Nephron progenitor cell (in vitro differentiated cells): ENCODE measurements at regions not wholly inside any gene's neighbourhood (a gene's known extent, or its start where the extent isn't known, plus 50 kb on each side); places are given as distances from the start of the nearest gene placed in this dataset.

Source experiments
- DNase-seq: peaks from one replicate; pipeline ENCODE4 v3.0.0; 2021
- H3K27ac Mint-ChIP-seq: 2 replicates; pipeline ENCODE4 v1.8.0; 2021; ENCODE audit warnings: mild to moderate bottlenecking, moderate library complexity, mixed read lengths
- H3K27me3 Mint-ChIP-seq: 2 replicates; pipeline ENCODE4 v1.8.0; 2021; ENCODE audit warnings: mild to moderate bottlenecking, low read depth, mixed read lengths; ENCODE audit not compliant: poor library complexity
- H3K36me3 Mint-ChIP-seq: 2 replicates; pipeline ENCODE4 v1.8.0; 2021; ENCODE audit warnings: low read depth, mixed read lengths
- H3K4me1 Mint-ChIP-seq: 2 replicates; pipeline ENCODE4 v1.8.0; 2021; ENCODE audit warnings: mixed read lengths
- H3K4me3 Mint-ChIP-seq: 2 replicates; pipeline ENCODE4 v1.8.0; 2021; ENCODE audit warnings: mild to moderate bottlenecking, moderate library complexity, mixed read lengths
- H3K9me3 Mint-ChIP-seq: 2 replicates; pipeline ENCODE4 v1.8.0; 2021; ENCODE audit warnings: mild to moderate bottlenecking, moderate library complexity, mixed read lengths
- TF ChIP-seq, protein P1 (sequence below): fragments of 200-600 bp; sonication (generic); IDR thresholded peaks from 2 replicates; pipeline ENCODE4 v1.5.0; 2021; ENCODE audit warnings: antibody characterized with exemption

DNA sequence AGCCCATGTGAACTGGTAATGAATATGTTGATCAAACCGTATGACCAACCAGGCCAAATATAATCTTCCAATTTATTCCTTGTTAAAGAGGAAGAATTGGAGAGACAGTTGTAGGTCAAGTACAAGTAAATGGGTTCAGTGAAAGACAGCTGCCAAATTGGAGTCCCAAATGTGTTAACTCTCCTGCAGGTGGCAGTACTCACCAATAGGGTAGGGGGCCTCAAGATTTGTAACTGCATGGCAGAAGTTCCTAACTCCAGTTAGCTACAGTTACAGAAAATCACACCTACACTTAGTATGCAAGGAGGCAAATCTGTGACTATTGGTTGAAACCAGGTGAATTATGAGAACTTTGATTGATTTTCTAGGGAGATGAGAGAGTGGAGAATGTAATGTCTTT, 278.0 kb downstream of the ZBBX start:
- H3K36me3 Mint-ChIP-seq = no peaks in the 10 kb centered on the region
- peaks cover 4% of the 10 kb centered on the region for H3K27me3 Mint-ChIP-seq
- no peak overlapping the region for H3K4me3 Mint-ChIP-seq
- H3K4me1 Mint-ChIP-seq = no peaks in the 10 kb centered on the region
- no peak overlapping the region for H3K27ac Mint-ChIP-seq
- no peaks in the 10 kb centered on the region for H3K9me3 Mint-ChIP-seq
- no peak for DNase-seq
- TF ChIP-seq, protein P1, sequence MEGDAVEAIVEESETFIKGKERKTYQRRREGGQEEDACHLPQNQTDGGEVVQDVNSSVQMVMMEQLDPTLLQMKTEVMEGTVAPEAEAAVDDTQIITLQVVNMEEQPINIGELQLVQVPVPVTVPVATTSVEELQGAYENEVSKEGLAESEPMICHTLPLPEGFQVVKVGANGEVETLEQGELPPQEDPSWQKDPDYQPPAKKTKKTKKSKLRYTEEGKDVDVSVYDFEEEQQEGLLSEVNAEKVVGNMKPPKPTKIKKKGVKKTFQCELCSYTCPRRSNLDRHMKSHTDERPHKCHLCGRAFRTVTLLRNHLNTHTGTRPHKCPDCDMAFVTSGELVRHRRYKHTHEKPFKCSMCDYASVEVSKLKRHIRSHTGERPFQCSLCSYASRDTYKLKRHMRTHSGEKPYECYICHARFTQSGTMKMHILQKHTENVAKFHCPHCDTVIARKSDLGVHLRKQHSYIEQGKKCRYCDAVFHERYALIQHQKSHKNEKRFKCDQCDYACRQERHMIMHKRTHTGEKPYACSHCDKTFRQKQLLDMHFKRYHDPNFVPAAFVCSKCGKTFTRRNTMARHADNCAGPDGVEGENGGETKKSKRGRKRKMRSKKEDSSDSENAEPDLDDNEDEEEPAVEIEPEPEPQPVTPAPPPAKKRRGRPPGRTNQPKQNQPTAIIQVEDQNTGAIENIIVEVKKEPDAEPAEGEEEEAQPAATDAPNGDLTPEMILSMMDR = no peak

DNA sequence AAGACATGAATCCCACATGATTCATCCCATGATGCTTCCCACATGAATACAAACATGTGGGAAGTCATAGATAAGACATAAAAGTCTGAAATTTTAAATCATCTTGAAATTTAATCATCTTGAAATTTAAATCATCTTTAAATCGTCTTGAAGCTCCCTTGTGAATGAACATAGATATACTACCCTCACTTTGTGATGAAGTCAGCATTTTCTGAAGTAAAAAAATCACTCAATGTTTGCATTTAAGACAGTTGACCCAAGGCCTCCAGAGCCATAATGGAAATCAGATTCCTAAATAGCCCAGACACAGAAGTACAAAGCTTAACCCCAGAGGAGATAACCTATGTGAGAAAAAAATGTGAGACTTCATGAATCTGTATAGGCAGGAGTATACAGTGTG, 279.4 kb downstream of the ZBBX start:
- no peaks in the 10 kb centered on the region for H3K9me3 Mint-ChIP-seq
- peaks cover 4% of the 10 kb centered on the region for H3K27me3 Mint-ChIP-seq
- H3K27ac Mint-ChIP-seq = no peak overlapping the region
- no peaks in the 10 kb centered on the region for H3K4me1 Mint-ChIP-seq
- TF ChIP-seq, protein P1 = no peak
- no peak for DNase-seq
- no peaks in the 10 kb centered on the region for H3K36me3 Mint-ChIP-seq
- H3K4me3 Mint-ChIP-seq = no peak overlapping the region

- TF ChIP-seq, protein P1 = no peak
- Mint-ChIP-seq H3K9me3 (no peaks in the 10 kb centered on the region), H3K4me1 (no peaks in the 10 kb centered on the region), H3K27me3 (peaks cover 4% of the 10 kb centered on the region), H3K4me3 (no peak overlapping the region), H3K36me3 (no peaks in the 10 kb centered on the region), H3K27ac (no peak overlapping the region)
- no peak for DNase-seq
Observed at GRCh38 chr3:167100200-167100599, 279.9 kb downstream of the ZBBX start.

DNA sequence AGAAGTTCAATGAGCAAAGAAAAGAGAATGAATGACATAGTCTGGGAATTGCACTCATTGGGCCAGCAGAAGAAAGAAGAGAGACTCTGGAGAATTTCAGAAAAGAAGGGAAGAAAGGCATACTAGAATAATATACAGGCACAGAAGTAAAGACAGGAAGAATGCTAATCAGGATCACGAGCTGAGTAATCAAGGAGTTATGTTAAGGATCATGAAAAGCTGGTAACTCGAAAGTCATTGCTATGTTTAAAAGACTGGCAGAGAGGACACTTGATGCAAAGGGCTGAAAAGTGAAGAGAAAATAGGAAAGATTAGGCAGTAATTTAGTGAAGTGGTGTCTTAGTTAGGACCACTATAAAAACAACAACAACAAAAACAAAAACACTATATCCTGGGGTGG, 284.1 kb downstream of the ZBBX start:
- DNase-seq = no peak
- no peak overlapping the region for H3K4me3 Mint-ChIP-seq
- peak overlapping the region; percentile 21 for H3K27ac Mint-ChIP-seq
- peaks cover 4% of the 10 kb centered on the region for H3K4me1 Mint-ChIP-seq
- no peaks in the 10 kb centered on the region for H3K9me3 Mint-ChIP-seq
- H3K27me3 Mint-ChIP-seq = no peaks in the 10 kb centered on the region
- TF ChIP-seq, protein P1 = no peak
- no peaks in the 10 kb centered on the region for H3K36me3 Mint-ChIP-seq

GRCh38 chr3:167094632-167095031, 285.5 kb downstream of the ZBBX start:
- no peaks in the 10 kb centered on the region for H3K27me3 Mint-ChIP-seq
- TF ChIP-seq, protein P1 = no peak
- peaks cover 4% of the 10 kb centered on the region for H3K4me1 Mint-ChIP-seq
- no peak overlapping the region for H3K4me3 Mint-ChIP-seq
- no peaks in the 10 kb centered on the region for H3K36me3 Mint-ChIP-seq
- H3K27ac Mint-ChIP-seq = no peak overlapping the region
- H3K9me3 Mint-ChIP-seq = no peaks in the 10 kb centered on the region
- no peak for DNase-seq

DNA sequence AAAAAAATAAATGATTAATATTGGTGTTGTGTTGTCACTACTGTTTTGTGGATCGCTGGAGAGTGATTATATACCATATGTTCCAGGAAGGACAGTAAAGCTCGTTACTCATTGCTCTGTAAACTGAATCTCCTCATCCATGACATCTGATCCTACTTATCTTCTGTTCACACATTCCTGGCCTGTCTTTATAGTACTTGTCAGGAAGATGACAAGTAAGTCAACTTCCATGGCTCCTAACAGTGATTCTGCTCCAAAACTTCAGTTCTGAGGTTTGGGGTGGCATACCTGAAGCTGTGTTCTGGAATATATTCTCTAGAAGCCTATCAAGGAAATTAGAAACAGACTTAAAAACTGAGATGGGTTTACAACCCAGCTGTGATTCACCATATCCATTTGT, 288.9 kb downstream of the ZBBX start:
- TF ChIP-seq, protein P1 = no peak
- H3K4me3 Mint-ChIP-seq = no peak overlapping the region
- no peaks in the 10 kb centered on the region for H3K27me3 Mint-ChIP-seq
- DNase-seq = no peak
- H3K9me3 Mint-ChIP-seq = no peaks in the 10 kb centered on the region
- H3K27ac Mint-ChIP-seq = no peak overlapping the region
- peaks cover 4% of the 10 kb centered on the region for H3K4me1 Mint-ChIP-seq
- H3K36me3 Mint-ChIP-seq = no peaks in the 10 kb centered on the region
